WTC11 (cell line): ENCODE measurements at regions not wholly inside any gene's neighbourhood (a gene's known extent, or its start where the extent isn't known, plus 50 kb on each side); places are given as distances from the start of the nearest gene placed in this dataset.

ENCODE experiments used
- ATAC-seq: fragments of 200-7000 bp; cut with Tn5 transposase; 2 replicates; pipeline ENCODE4 v1.10.0; 2021; ENCODE audit warnings: mild to moderate bottlenecking, moderate library complexity
- CTCF ChIA-PET: fragments of 300-600 bp; sonication (Branson Sonifier 250); formaldehyde crosslinking; loops from one replicate; lab custom pipeline; 2021; ENCODE audit warnings: antibody characterized with exemption; lab: Charles Lee
- POLR2A ChIA-PET: fragments of 350-600 bp; sonication (Branson Sonifier 250); formaldehyde crosslinking; loops from one replicate; lab custom pipeline; 2021; ENCODE audit warnings: antibody characterized with exemption; lab: Charles Lee
- DNase-seq: peaks from one replicate; pipeline ENCODE4 v3.0.0; 2021; ENCODE audit warnings: low spot score
- H3K27ac Mint-ChIP-seq: 2 replicates; pipeline ENCODE4 v1.8.0; 2021; ENCODE audit warnings: mixed read lengths
- H3K27me3 Mint-ChIP-seq: 2 replicates; pipeline ENCODE4 v1.8.0; 2021; ENCODE audit warnings: low read depth, mild to moderate bottlenecking, moderate library complexity, mixed read lengths
- H3K36me3 Mint-ChIP-seq: 2 replicates; pipeline ENCODE4 v1.8.0; 2021; ENCODE audit warnings: mixed read lengths
- H3K4me1 Mint-ChIP-seq: 2 replicates; pipeline ENCODE4 v1.8.0; 2022; ENCODE audit warnings: mixed read lengths
- H3K4me3 Mint-ChIP-seq: 2 replicates; pipeline ENCODE4 v1.8.0; 2021; ENCODE audit warnings: mild to moderate bottlenecking, moderate library complexity, mixed read lengths
- H3K9me3 Mint-ChIP-seq: 2 replicates; pipeline ENCODE4 v1.8.0; 2021; ENCODE audit warnings: mixed read lengths
- AR ChIP-seq: fragments of 250-450 bp; sonication (Bioruptor Pico); IDR thresholded peaks from 2 replicates; pipeline ENCODE4 v1.9.0; 2021; ENCODE audit warnings: mild to moderate bottlenecking
- ATF1 ChIP-seq: sonication (generic); formaldehyde crosslinking; IDR thresholded peaks from 2 replicates; pipeline ENCODE4 v1.8.1; 2023; ENCODE audit warnings: mild to moderate bottlenecking, moderate library complexity, missing genetic modification reagents
- CREB1 ChIP-seq: sonication (generic); formaldehyde crosslinking; IDR thresholded peaks from 2 replicates; pipeline ENCODE4 v1.8.0; 2023; ENCODE audit warnings: mild to moderate bottlenecking, missing genetic modification reagents
- EMX1 ChIP-seq: fragments of 250-450 bp; sonication (Bioruptor Pico); IDR thresholded peaks from 2 replicates; pipeline ENCODE4 v1.8.0; 2021; ENCODE audit warnings: mild to moderate bottlenecking
- ESRRA ChIP-seq: sonication (generic); formaldehyde crosslinking; IDR thresholded peaks from 2 replicates; pipeline ENCODE4 v1.8.1; 2022; ENCODE audit warnings: mild to moderate bottlenecking, missing genetic modification reagents, borderline replicate concordance
- ETV6 ChIP-seq: sonication (generic); formaldehyde crosslinking; IDR thresholded peaks from 2 replicates; pipeline ENCODE4 v1.8.1; 2022; ENCODE audit warnings: mild to moderate bottlenecking, missing genetic modification reagents
- HMGA2 ChIP-seq: fragments of 250-450 bp; sonication (Bioruptor Pico); IDR thresholded peaks from 2 replicates; pipeline ENCODE4 v1.4.0; 2021; ENCODE audit warnings: mild to moderate bottlenecking, moderate library complexity
- JUN ChIP-seq: sonication (generic); formaldehyde crosslinking; IDR thresholded peaks from 2 replicates; pipeline ENCODE4 v1.8.0; 2023; ENCODE audit warnings: mild to moderate bottlenecking, missing genetic modification reagents
- KAT7 ChIP-seq: sonication (generic); formaldehyde crosslinking; IDR thresholded peaks from 2 replicates; pipeline ENCODE4 v1.8.1; 2023; ENCODE audit warnings: missing genetic modification reagents, mild to moderate bottlenecking, borderline replicate concordance
- MXD4 ChIP-seq: fragments of 250-450 bp; sonication (Bioruptor Pico); IDR thresholded peaks from 2 replicates; pipeline ENCODE4 v1.8.0; 2021; ENCODE audit warnings: mild to moderate bottlenecking, moderate library complexity, borderline replicate concordance
- MYBL2 ChIP-seq: sonication (generic); formaldehyde crosslinking; IDR thresholded peaks from 2 replicates; pipeline ENCODE4 v1.8.1; 2023; ENCODE audit warnings: mild to moderate bottlenecking, moderate library complexity, missing genetic modification reagents
- NFYB ChIP-seq: sonication (generic); formaldehyde crosslinking; conservative IDR thresholded peaks from 2 replicates; pipeline ENCODE4 v1.8.0; 2022; ENCODE audit warnings: low read depth, missing genetic modification reagents
- NR3C1 ChIP-seq: sonication (generic); formaldehyde crosslinking; conservative IDR thresholded peaks from 2 replicates; pipeline ENCODE4 v1.8.1; 2023; ENCODE audit warnings: low read depth, mild to moderate bottlenecking, missing genetic modification reagents
- PRDM15 ChIP-seq: sonication (generic); formaldehyde crosslinking; IDR thresholded peaks from 2 replicates; pipeline ENCODE4 v1.8.0; 2022; ENCODE audit warnings: missing genetic modification reagents
- RELA ChIP-seq: sonication (generic); formaldehyde crosslinking; IDR thresholded peaks from 2 replicates; pipeline ENCODE4 v1.8.1; 2022; ENCODE audit warnings: missing genetic modification reagents, mild to moderate bottlenecking, borderline replicate concordance
- RORB ChIP-seq: fragments of 250-450 bp; sonication (Bioruptor Pico); IDR thresholded peaks from 2 replicates; pipeline ENCODE4 v1.9.0; 2021; ENCODE audit warnings: mild to moderate bottlenecking
- SMAD4 ChIP-seq: sonication (generic); formaldehyde crosslinking; IDR thresholded peaks from 2 replicates; pipeline ENCODE4 v1.8.0; 2022; ENCODE audit warnings: mild to moderate bottlenecking, missing genetic modification reagents
- ZNF121 ChIP-seq: sonication (generic); formaldehyde crosslinking; IDR thresholded peaks from 2 replicates; pipeline ENCODE4 v1.8.0; 2023; ENCODE audit warnings: missing genetic modification reagents
- ZNF219 ChIP-seq: sonication (generic); formaldehyde crosslinking; IDR thresholded peaks from 2 replicates; pipeline ENCODE4 v1.8.0; 2023; ENCODE audit warnings: missing genetic modification reagents, mild to moderate bottlenecking, borderline replicate concordance
- ZNF263 ChIP-seq: sonication (generic); formaldehyde crosslinking; IDR thresholded peaks from 2 replicates; pipeline ENCODE4 v1.8.1; 2022; ENCODE audit warnings: low read depth, mild to moderate bottlenecking, moderate library complexity, missing genetic modification reagents
- ZNF281 ChIP-seq: sonication (generic); formaldehyde crosslinking; IDR thresholded peaks from 2 replicates; pipeline ENCODE4 v1.8.0; 2023; ENCODE audit warnings: mild to moderate bottlenecking, missing genetic modification reagents
- ZNF512 ChIP-seq: sonication (generic); formaldehyde crosslinking; IDR thresholded peaks from 2 replicates; pipeline ENCODE4 v1.8.1; 2022; ENCODE audit warnings: missing genetic modification reagents, borderline replicate concordance
- TF ChIP-seq, protein P1 (sequence below): sonication (generic); formaldehyde crosslinking; IDR thresholded peaks from 2 replicates; pipeline ENCODE4 v1.8.0; 2023; ENCODE audit warnings: missing genetic modification reagents

DNA sequence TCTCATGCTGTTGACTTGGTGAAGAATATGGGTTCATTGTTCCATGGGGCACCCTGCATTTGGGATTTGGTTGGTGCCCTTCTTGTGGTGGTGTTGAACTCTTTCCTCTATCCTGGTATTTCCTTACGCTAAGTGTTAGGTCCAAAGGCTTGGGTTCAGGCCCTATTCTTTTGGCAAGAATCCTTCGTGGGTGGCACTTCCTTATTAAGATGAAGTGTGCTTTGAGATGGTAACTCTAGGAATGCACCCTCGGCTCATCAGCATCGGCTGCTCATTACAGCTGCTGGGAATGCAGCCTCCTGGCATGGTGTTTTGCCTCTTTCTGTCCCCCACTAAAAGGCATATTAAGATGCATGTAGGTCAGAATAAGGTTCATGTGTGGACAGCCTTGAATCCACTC is 380.7 kb downstream of the RPS24 start:
- CTCF ChIA-PET, result no interaction called here
- DNase-seq (no peak), ATAC-seq (peak; percentile 38; the same call in 1 of the 2 replicates)
- TF ChIP-seq NR3C1 (CRISPR knock-in tag), result no peak
- no peak for TF ChIP-seq JUN
- TF ChIP-seq HMGA2, result no peak
- TF ChIP-seq MXD4 (CRISPR knock-in tag), result no peak
- TF ChIP-seq ZNF121 (CRISPR knock-in tag), result no peak
- TF ChIP-seq, protein P1, sequence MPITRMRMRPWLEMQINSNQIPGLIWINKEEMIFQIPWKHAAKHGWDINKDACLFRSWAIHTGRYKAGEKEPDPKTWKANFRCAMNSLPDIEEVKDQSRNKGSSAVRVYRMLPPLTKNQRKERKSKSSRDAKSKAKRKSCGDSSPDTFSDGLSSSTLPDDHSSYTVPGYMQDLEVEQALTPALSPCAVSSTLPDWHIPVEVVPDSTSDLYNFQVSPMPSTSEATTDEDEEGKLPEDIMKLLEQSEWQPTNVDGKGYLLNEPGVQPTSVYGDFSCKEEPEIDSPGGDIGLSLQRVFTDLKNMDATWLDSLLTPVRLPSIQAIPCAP, result no peak
- TF ChIP-seq ZNF263 (CRISPR knock-in tag), result no peak
- no peak for TF ChIP-seq PRDM15 (CRISPR knock-in tag)
- TF ChIP-seq RELA (CRISPR knock-in tag), result no peak
- Mint-ChIP-seq H3K4me3 (no peak overlapping the region), H3K4me1 (peaks cover 31% of the 10 kb centered on the region), H3K27me3 (no peaks in the 10 kb centered on the region; the same call in 1 of the 2 replicates), H3K9me3 (no peaks in the 10 kb centered on the region), H3K27ac (no peak overlapping the region), H3K36me3 (no peaks in the 10 kb centered on the region)
- POLR2A ChIA-PET, result interaction anchor here (0.7 kb wide), 1 partner anchor 336 kb away, joined by 5 read pairs; no protein-coding TSS in a partner anchor

GRCh38 chr10:78415111-78415510 is 381.4 kb downstream of the RPS24 start:
- ATAC-seq (no peak), DNase-seq (no peak)
- Mint-ChIP-seq H3K4me3 (no peak overlapping the region), H3K27me3 (no peaks in the 10 kb centered on the region; the same call in 1 of the 2 replicates), H3K4me1 (peaks cover 34% of the 10 kb centered on the region), H3K9me3 (no peaks in the 10 kb centered on the region), H3K36me3 (no peaks in the 10 kb centered on the region), H3K27ac (no peak overlapping the region)
- CTCF ChIA-PET, result no interaction called here
- POLR2A ChIA-PET, result no interaction called here
- TF ChIP-seq ZNF512 (CRISPR knock-in tag), result no peak
- no peak for TF ChIP-seq RORB
- no peak for TF ChIP-seq EMX1
- no peak for TF ChIP-seq MYBL2 (CRISPR knock-in tag)
- no peak for TF ChIP-seq ATF1 (CRISPR knock-in tag)
- TF ChIP-seq ZNF219 (CRISPR knock-in tag), result no peak
- no peak for TF ChIP-seq SMAD4 (CRISPR knock-in tag)
- TF ChIP-seq ZNF281 (CRISPR knock-in tag), result no peak
- no peak for TF ChIP-seq ESRRA (CRISPR knock-in tag)
- no peak for TF ChIP-seq HMGA2
- TF ChIP-seq CREB1, result no peak
- TF ChIP-seq ETV6 (CRISPR knock-in tag), result no peak
- TF ChIP-seq KAT7 (CRISPR knock-in tag), result no peak
- no peak for TF ChIP-seq NFYB (CRISPR knock-in tag)
- TF ChIP-seq AR (CRISPR knock-in tag), result no peak
